ENCODE measurements at regions not wholly inside any gene's neighbourhood (a gene's known extent, or its start where the extent isn't known, plus 50 kb on each side); places are given as distances from the start of the nearest gene placed in this dataset.
"Not testable (repeated sequence)": the region's sequence is repeated elsewhere in the genome, so short reads cannot be mapped to it uniquely, and the experiment has no call there.

- DNase-seq (ENCODE audit: low spot score): no peak
Measured at GRCh38 chr5:82894716-82895115, 182.5 kb downstream of the TMEM167A start.

DNA sequence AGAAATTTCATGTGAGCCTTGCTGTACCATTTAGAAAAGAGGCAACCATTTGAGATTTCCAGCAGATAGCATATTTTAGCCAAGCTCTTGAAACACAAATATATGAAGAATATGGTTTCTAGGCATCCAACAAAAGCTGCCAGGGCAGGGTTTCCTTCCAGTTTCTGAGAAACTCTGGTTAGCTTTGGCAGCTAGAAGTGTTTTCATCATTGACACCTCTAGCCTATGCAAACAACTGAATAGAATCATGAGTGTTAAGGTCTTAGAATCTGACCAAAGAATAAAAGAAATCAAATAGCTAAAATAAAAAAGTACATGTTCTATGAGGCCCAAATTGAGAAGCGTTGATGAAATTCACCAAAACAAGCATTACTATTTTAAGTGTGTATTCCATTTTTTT, 188.1 kb downstream of the TMEM167A start:
- DNase-seq (ENCODE audit: low spot score): no peak

- no peak for DNase-seq (ENCODE audit: low spot score)
Measured at GRCh38 chr5:82886911-82887310, 190.3 kb downstream of the TMEM167A start.

GRCh38 chr5:82885627-82886389, 191.4 kb downstream of the TMEM167A start:
- DNase-seq (ENCODE audit: low spot score): no peak

DNA sequence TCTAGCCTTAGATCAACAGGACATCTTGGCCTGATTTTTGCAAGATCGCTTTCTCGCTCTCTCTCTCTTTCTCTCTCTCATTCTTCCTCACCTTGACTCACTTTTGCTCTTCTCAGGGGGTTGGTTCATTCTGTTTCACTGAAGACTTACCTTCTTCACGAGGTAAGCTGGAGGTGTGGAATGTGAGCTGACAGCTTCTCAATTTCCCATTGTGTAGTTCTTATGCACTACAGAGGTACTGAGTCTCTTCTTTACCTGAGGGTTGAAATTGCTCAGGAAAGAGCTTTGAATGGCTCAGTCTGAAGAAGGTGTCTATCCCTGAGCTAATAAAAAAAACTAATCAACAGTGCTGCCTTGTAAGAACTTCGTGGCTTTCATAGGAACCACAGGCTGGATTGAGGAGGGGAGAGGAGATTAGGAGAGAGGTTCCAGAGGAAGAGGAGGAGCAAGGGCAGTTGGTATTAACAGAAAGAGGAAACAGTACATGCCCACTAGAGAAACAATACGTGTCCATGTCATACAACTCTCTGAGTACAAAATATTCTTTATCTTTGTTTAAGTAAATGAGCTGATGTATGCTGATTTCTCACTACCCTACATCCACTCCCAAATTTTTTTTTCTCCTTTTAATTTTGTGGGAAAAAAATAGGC, 192.2 kb downstream of the TMEM167A start:
- no peak for DNase-seq (ENCODE audit: low spot score)

GRCh38 chr5:82882316-82882715, 194.9 kb downstream of the TMEM167A start:
- DNase-seq (ENCODE audit: low spot score): no peak

- DNase-seq (ENCODE audit: low spot score): no peak
Measured at GRCh38 chr5:82881571-82882174, 195.5 kb downstream of the TMEM167A start.

GRCh38 chr5:82879089-82879488, 198.1 kb downstream of the TMEM167A start:
- no peak for DNase-seq (ENCODE audit: low spot score)

- no peak for DNase-seq (ENCODE audit: low spot score)
Measured at GRCh38 chr5:82873452-82873851, 203.7 kb downstream of the TMEM167A start.

- not testable (repeated sequence) for DNase-seq (ENCODE audit: low spot score)
Measured at GRCh38 chr5:82872321-82873288, 204.6 kb downstream of the TMEM167A start.

GRCh38 chr5:82865625-82866024, 211.6 kb downstream of the TMEM167A start:
- DNase-seq (ENCODE audit: low spot score): no peak

- DNase-seq (ENCODE audit: low spot score): no peak
Measured at GRCh38 chr5:82863266-82863665, 213.9 kb downstream of the TMEM167A start.

DNA sequence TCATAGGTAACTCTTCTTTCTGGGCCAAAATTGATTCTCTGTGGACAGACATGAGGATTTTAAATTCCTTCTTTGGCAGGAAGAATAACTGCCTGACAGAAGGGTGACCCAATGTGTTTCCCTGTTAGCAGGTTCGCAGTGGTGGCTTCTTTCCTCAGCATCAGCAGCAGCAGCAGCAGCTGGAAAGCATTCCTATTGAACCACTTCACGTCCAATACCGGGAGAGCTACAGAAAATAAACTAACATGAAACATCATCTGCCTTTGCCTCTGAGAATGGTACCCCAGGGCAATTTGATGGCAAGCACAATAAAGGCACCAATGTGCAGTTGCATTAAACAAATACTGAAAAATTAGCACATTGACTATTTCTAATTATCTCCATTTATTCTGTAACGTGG, 214.5 kb downstream of the TMEM167A start:
- DNase-seq (ENCODE audit: low spot score): no peak

GRCh38 chr5:82862261-82862660, 214.9 kb downstream of the TMEM167A start:
- DNase-seq (ENCODE audit: low spot score): no peak

GRCh38 chr5:82861701-82862100, 215.5 kb downstream of the TMEM167A start:
- DNase-seq (ENCODE audit: low spot score): no peak

GRCh38 chr5:82859451-82860140, 217.6 kb downstream of the TMEM167A start:
- DNase-seq (ENCODE audit: low spot score): no peak

- DNase-seq (ENCODE audit: low spot score): no peak
Measured at GRCh38 chr5:82858151-82859025, 218.8 kb downstream of the TMEM167A start.

DNA sequence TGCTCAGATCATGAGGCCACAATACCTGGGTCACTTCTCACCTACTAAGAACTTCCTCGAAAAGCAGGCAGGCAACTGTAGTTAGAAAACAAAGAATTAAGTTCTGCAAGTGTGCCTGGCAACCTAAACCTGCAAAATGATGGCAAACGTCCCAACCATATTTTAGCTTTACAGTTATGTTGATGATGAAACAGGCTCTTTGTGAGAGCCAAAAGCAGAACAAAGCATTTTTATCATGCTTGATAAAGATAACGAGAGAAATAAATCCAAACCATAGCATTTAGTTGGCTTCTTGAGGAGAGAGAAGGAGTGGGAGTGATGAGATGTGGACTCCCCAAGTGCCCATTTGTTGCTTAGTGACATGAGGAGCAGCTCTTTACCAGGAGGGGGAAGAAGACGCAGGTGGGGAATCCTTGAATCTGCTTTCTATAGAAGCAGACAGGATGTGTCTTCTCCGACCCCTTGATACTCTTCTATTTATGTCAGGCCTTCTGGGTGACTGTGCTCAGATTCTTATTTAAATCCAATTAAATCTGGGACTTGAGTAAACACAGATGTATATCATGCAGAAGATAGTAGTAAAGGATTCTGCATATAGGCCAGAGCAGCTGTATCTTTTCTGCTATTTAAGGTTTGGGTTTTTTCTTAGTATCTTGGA, 221.2 kb downstream of the TMEM167A start:
- no peak for DNase-seq (ENCODE audit: low spot score)

- DNase-seq (ENCODE audit: low spot score): no peak
Measured at GRCh38 chr5:82854956-82855355, 222.2 kb downstream of the TMEM167A start.

DNA sequence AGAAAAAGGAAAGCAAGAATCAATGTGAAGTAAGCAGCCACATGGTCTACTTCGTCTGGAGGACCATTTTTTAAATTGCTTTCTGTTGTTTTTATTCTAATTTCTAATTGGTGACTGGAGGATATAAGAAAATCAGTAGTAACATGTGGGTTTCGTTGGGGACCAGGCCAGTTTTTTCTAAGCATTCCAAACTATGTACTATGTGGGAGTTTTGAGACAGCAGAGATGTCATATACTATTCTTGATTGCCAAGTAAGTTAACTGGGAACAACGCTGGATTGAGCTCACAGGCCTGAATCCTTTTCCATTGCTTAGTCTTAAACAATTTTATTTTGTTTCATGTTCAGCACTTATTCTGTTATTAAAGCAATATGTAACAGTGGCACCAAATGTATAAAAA, 225.7 kb downstream of the TMEM167A start:
- no peak for DNase-seq (ENCODE audit: low spot score)

Measured in CD4-positive, alpha-beta T cell treated with Interleukin-2 at 100 ng/mL for 4 hours (primary cell).